ENCODE measurements at regions not wholly inside any gene's neighbourhood (a gene's known extent, or its start where the extent isn't known, plus 50 kb on each side); places are given as distances from the start of the nearest gene placed in this dataset.

GRCh38 chr4:138512756-138513155 is 270.6 kb upstream of the SLC7A11 start:
- ChIA-PET POLR2A (ENCODE audit: unreplicated experiment) (no interaction called here), CTCF (no interaction called here)
- H3K9ac ChIP-seq (ENCODE audit: low read depth, low read length) = no peak overlapping the region
- peak overlapping the region; percentile 42 for H2BK120ac ChIP-seq (ENCODE audit: low read depth, low read length)
- intact Hi-C loops (cut with micrococcal nuclease) = no loop called here
- no peaks in the 10 kb centered on the region for H3K79me1 ChIP-seq (ENCODE audit: low read depth in 1 of 2, low read length in 2 of 2)
- no peaks in the 10 kb centered on the region for H3K27me3 ChIP-seq (ENCODE audit: control insufficient read depth, insufficient read depth, low read length)
- no TSS peak for BruUV-seq (replicated peaks)
- H3K9me3 ChIP-seq (ENCODE audit: control insufficient read depth, insufficient read depth, low read length) = no peaks in the 10 kb centered on the region
- H3K27ac ChIP-seq (ENCODE audit: insufficient read depth, low read length) = no peak overlapping the region
- H3K36me3 ChIP-seq (ENCODE audit: control insufficient read depth, insufficient read depth, low read length) = no peaks in the 10 kb centered on the region
- no peak overlapping the region for H3K23ac ChIP-seq (ENCODE audit: low read depth, low read length)
- peaks cover 5% of the 10 kb centered on the region; the same call in 1 of the 2 replicates for H3K4me1 ChIP-seq (ENCODE audit: control insufficient read depth, insufficient read depth, low read length)
- H3K9me1 ChIP-seq (ENCODE audit: insufficient read depth, low read length) = peaks cover 4% of the 10 kb centered on the region; the same call in 1 of the 2 replicates
- no peak overlapping the region for H4K8ac ChIP-seq (ENCODE audit: low read depth in 2 of 2, low read length in 2 of 2)
- DNase-seq (no peak), ATAC-seq (ENCODE audit: low read depth) (no peak; the same call in 1 of the 2 replicates)
- H3K4me3 ChIP-seq (ENCODE audit: insufficient read depth, low read depth, low read length) = no peak overlapping the region
- H2AK5ac ChIP-seq (ENCODE audit: low read depth, low read length) = no peak overlapping the region
- no peak overlapping the region for H3K14ac ChIP-seq (replicated peaks; ENCODE audit: low read depth, low read length)
- dilution Hi-C loops (cut with HindIII; ENCODE audit: low sequenced_read_pairs, unreplicated experiment) = no loop called here
- no peak overlapping the region for H3K4me2 ChIP-seq (ENCODE audit: low read depth, low read length)
- H3K56ac ChIP-seq (ENCODE audit: extremely low read depth, insufficient read depth, low read length) = no peak overlapping the region
- H4K91ac ChIP-seq (ENCODE audit: insufficient read depth, low read depth, low read length) = no peak overlapping the region
- H3K4ac ChIP-seq (ENCODE audit: low read depth, low read length) = peak overlapping the region; percentile 5; the same call in 1 of the 2 replicates
- in situ Hi-C loops (cut with MboI; ENCODE audit: low sequenced_read_pairs) = no loop called here
- no peak overlapping the region for H3K18ac ChIP-seq (ENCODE audit: low read depth, low read length)
- H2BK15ac ChIP-seq (ENCODE audit: low read depth, low read length) = no peak overlapping the region
- no peak overlapping the region for H4K5ac ChIP-seq (ENCODE audit: low read depth, low read length)
- H2AK9ac ChIP-seq (replicated peaks; ENCODE audit: low read depth, low read length, poor library complexity) = no peak overlapping the region
- H4K20me1 ChIP-seq (ENCODE audit: insufficient read depth, low read length) = no peaks in the 10 kb centered on the region
- TF ChIP-seq FOS (IDR thresholded peaks at IDR 0.05; ENCODE audit: low read depth, low read length) = no peak
- TF ChIP-seq CHD1 (IDR thresholded peaks at IDR 0.05; ENCODE audit: low read depth, low read length) = no peak
- TF ChIP-seq USF2 (IDR thresholded peaks at IDR 0.05; ENCODE audit: low read depth, low read length) = no peak
- no peak for TF ChIP-seq NFE2L2 (IDR thresholded peaks at IDR 0.05; ENCODE audit: low read depth, low read length)
- TF ChIP-seq CTCF (conservative IDR thresholded peaks at IDR 0.05; ENCODE audit: low read depth, low read length) = no peak
- TF ChIP-seq RFX5 (IDR thresholded peaks at IDR 0.05; ENCODE audit: low read depth, low read length) = no peak
- TF ChIP-seq, protein P1, sequence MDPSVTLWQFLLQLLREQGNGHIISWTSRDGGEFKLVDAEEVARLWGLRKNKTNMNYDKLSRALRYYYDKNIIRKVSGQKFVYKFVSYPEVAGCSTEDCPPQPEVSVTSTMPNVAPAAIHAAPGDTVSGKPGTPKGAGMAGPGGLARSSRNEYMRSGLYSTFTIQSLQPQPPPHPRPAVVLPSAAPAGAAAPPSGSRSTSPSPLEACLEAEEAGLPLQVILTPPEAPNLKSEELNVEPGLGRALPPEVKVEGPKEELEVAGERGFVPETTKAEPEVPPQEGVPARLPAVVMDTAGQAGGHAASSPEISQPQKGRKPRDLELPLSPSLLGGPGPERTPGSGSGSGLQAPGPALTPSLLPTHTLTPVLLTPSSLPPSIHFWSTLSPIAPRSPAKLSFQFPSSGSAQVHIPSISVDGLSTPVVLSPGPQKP (IDR thresholded peaks at IDR 0.05; ENCODE audit: borderline replicate concordance, low read depth, low read length) = no peak
- TF ChIP-seq CEBPB (IDR thresholded peaks at IDR 0.05; ENCODE audit: low read depth, low read length) = no peak
- no peak for TF ChIP-seq RCOR1 (IDR thresholded peaks at IDR 0.05; ENCODE audit: insufficient replicate concordance, low read length)
- TF ChIP-seq MXI1 (IDR thresholded peaks at IDR 0.05; ENCODE audit: borderline replicate concordance, low read depth, low read length) = no peak
- TF ChIP-seq POLR2A (IDR thresholded peaks at IDR 0.05; ENCODE audit: low read depth, low read length) = no peak
- TF ChIP-seq MAFK (IDR thresholded peaks at IDR 0.05; ENCODE audit: low read depth, low read length) = no peak
- no peak for TF ChIP-seq BHLHE40 (IDR thresholded peaks at IDR 0.05; ENCODE audit: low read depth, low read length)
- no peak for TF ChIP-seq SMC3 (IDR thresholded peaks at IDR 0.05; ENCODE audit: low read depth, low read length)
- no peak for TF ChIP-seq RAD21 (IDR thresholded peaks at IDR 0.05; ENCODE audit: low read length)
- TF ChIP-seq MAZ (IDR thresholded peaks at IDR 0.05; ENCODE audit: borderline replicate concordance, low read depth, low read length) = no peak
- no peak overlapping the region for H2AFZ ChIP-seq (replicated peaks; ENCODE audit: low read length, poor library complexity)
- H2BK5ac ChIP-seq (ENCODE audit: low read depth, low read length, poor library complexity, severe bottlenecking) = no peak overlapping the region
- H2BK20ac ChIP-seq (ENCODE audit: low read depth, low read length) = peak overlapping the region; percentile 51; the same call in 1 of the 2 replicates
